NCI-H510A treated with DMSO at 0.1 percent for 48 hours (cell line): ENCODE measurements at regions not wholly inside any gene's neighbourhood (a gene's known extent, or its start where the extent isn't known, plus 50 kb on each side); places are given as distances from the start of the nearest gene placed in this dataset.

Source experiments
- DNase-seq: peaks from one replicate; lab custom pipeline; 2025; lab: John Stamatoyannopoulos, UW

DNA sequence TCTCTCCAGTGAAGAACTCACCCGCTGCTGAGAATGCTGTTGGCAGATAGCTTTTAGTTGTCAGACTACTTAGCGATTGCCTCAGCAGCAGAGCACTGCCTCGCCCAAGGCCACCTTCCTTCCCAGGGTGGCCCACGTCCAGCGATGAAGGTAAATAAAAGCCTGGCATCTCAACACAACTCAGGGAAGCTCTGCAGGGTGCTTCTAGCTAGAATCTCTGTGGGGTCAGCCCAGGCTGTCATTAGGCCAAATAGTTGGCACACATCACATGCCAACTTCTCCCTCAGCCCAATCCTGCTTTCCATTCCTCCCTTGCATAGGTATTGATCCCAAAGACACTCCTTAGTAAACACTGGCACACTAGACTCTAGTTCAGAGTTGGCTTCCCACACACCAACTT lies 368.1 kb upstream of the TMTC1 start:
- no peak for DNase-seq

DNA sequence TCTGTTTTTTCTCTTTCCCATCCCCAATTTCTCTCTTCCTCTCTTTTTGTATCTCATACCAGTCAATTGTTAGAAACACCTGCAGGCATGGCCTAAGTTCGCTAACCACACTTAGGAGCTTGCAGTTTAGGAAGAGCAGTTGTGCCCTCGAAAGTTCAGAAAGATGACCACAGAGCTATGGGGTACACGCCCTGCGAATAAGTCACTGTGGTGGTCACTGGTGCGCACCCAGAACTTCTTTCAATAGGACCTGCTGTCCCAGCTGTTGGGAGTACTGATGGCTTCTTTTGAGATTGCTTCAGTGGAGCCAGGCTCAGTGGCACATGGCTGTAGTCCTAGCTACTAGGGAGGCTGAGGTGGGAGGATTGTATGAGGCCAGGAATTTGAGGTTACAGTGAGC lies 362.8 kb upstream of the TMTC1 start:
- no peak for DNase-seq

DNA sequence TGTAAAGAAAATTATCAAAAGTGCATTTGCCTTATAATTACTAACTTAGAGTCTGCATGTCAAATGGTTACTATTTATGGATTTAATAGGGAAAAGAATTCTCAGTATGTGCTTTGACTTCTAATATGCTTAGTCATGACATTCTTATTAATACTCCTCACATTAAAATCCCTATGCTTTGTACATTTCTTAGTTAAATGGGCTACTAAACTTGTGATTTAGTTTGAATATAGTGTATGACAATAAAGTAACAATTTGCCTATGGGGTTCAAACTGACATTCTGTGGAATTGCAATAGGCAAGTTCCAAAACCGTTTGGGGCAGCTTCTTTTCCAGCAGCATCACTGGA lies 361.9 kb upstream of the TMTC1 start:
- DNase-seq, result no peak

DNA sequence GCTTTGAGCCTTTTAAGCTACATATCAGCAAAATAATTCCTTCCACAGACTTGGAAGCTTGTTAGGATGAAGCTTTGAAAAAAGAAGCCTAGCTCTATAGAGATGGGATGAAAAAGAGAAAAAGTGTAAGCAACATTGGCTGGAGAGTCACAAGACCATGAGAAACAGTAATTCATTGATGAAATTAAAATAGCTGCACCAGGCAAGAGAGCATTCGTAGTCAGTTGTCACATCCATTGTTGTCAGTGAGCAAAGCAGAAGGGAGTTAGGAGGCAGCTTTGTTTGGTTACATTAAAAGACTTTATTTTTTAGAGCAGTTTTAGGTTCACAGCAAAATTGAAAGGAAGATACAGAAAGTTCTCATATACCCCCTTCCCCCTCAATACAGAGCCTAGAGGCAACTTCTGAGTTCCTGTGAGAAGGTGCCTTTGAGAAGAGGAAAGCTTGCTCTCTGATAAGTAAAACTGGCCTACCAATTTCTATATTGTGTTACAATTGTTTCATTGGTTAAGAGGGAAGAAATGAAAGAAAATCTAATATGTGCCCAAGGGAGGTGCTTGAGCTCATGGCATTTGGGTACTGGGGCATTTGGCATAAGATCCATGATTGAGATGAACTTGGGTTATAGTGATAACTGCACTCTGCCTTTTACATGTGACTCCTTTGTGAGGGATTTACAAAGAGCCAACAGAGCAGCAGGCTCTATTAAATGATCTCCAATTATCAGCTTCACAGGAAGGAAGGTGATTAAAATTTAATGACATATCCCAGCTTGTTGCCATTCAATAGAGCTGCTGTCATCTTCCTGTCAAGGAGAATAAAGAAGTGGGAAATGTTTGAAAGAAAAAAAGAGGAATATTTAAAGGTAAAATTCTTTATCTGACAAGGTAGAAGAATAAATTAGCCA lies 361.3 kb upstream of the TMTC1 start:
- no peak for DNase-seq

DNA sequence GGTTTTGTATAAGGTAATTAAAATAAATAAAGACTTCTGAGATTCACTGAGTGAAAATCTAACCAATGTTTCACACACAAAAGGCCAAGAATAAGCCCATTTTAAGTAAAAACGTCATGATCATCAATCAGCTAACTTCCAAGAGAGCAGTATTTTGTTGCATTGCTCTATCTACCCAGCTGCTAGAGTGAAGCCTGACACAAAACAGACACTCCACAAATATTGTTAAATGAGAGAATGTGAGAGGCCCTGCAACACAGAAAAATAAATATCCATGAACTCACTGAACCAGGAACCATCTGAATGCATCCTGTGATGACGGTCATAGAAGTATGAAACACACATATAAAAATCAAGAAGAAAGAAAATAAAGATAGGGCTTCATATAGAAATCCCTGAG lies 358.6 kb upstream of the TMTC1 start:
- no peak for DNase-seq

DNA sequence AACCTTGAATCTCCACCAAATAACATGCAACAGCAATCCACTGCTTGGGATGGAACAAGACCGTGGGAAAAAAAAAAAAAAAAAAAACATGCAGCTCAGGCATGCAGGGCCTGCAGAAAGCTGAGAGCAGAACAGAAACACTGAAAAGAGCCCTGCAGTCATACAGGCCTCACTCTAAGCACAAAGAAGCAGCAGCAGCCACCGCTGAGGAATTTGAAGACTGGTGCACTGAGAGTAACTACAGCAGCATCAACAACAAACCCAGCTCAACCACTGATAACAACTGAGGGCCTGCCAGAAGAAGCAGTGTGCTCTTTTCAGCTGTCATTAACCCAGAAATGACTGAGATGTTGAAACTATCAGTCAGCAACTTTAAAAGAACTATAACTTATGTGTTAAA lies 354.7 kb upstream of the TMTC1 start:
- no peak for DNase-seq

DNA sequence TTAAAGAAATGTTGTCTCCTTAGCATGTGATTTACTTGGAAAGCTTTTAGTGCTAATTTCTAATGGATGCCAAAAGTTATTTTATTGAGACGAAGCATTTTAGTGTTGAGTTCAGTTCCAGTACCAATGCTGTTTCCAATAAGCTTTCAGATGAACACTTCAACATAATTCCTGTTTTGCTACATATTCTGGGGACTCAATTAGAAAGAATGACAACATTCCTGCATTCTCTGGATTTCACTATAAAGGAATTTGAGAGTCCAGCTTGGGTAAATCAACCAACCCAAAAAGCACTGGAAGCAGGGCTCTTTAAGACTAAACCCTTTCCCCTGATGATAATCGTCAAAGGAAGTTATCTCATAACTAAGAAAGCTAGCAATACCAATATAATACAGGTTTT lies 353.0 kb upstream of the TMTC1 start:
- DNase-seq, result no peak

DNA sequence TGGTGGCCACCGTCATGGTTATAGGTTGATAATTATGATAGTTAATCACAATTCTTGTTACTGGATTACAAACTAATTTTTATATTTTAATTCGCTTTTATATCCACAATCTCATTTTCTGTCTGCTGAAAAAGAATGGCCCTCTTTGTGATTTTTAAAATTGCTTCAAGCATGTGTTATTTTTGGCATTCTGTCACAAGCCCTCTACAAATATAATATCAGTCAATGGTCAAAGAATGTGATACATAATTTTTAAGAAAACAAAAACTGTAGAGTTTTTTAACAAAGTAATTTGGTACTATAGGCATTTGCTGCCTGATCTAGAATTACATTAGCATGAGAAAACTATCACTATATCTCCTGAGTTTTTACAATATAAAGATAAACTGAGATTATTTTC lies 352.0 kb upstream of the TMTC1 start:
- DNase-seq, result no peak

DNA sequence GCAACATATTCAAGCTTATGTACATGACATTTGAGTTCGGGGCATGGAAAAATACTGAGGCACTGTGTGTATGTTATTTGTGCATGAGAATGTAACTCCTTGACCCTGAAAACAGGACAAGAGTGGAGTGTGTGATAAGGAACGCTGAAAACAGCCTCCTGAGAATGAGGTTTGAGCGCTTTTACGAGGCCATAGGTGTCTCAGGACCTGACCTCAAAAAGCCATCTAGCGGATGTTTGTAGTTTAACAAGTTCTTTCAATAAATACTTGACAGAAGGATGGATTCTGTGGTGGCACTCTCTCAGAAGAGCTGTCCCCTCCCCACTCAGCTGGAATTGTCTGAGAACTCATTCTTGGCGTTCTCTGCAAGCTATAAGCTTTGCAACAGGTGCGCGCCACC lies 350.5 kb upstream of the TMTC1 start:
- DNase-seq, result no peak

DNA sequence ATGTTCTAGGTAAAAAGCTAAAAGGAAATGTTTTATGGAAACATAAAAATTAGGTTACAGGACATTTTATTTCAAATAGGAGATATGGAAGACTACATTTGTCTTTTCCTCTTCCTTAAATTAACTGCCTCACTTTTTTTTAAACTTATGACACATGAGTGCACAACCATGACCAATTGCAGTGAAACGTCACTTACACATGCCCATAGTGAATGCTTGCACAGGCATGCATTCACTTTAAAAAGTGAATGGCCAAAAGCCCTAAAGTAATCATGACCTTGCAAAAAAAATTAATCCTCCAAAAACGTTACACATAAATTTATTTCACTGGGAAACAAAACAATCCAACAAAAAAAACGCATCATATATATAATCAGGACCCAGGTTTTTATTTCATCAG lies 343.2 kb upstream of the TMTC1 start:
- no peak for DNase-seq

DNA sequence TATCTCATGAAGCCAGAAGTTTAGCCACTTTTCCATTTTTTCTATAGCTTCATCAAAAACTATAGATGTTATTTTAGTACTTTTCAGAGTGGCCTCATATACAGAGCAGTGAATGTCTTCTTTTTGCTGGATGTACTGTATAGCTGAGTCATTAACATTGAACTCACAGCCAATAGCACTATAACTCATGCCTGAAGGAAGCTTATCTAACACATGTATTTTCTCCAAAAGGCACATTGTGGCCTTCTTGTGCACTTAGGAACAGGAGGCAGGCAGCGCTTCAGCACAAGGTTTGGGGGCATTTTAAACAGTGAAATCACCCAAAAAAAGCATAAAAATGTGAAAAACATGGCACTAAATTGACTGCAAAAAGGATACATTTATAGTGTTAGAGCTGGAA lies 336.8 kb upstream of the TMTC1 start:
- no peak for DNase-seq

DNA sequence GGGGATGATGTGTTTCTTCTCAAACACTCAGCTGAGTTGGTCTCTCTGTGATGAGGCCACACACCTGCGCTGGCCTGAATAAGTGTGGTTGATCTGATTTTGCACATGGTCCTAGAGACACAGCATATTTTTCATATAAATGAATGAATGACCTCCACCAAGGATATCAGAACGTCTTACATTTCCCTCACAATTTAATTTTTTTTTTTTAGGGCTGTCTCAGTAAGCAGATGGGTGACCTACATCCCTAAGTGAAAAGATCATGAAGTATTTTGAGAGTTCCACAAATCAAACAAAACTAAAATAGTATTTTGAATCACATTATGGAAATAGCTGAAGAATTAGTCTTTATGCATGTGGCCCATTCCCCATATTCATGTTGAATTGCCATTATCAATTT lies 333.7 kb upstream of the TMTC1 start:
- no peak for DNase-seq

DNA sequence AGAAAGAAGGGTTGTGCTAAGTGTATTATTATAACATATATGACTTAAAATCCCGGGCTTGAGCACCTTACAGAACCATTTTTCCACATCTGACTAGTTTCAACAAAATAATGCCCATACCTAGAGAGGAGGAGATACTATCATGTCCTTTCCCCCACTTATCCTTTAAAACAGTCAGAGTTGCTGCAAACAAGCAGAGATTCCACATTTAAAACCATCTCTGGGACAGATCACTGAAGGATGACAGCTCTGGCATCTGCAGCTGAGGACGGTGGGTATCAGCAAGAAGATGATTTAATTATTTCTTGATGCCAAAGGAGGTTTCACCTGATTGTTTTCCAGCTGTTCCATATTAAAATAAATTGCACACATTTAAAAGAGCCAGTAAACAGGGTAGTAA lies 328.0 kb upstream of the TMTC1 start:
- no peak for DNase-seq

DNA sequence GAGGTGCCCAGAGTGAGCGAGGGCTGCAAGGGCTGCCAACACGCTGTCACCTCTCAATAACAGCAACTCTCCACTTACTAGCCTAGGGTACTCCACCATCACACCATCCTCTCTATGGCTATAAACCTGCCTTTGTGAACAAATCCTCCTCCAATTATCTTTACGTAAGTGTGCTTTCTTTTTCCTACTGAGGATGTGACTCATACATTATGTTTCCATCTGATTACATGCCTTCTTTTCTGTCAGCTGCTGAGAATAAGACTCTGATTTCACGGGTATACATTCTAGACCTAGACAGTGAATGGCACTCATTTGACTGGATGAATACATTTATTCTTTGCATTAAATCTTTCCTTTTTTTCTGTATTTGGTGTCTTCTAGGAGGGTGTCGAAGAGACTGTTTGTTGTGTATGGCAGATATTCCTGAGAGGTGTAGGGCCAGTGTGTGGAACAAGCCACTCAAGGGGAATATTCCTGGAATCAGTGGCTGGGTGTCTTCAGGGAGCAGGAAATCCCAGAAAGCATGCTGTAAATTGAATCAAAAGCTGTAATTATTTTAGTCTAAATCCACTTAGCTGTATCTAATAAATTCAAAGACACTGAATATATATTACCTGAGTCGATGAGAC lies 327.3 kb upstream of the TMTC1 start:
- no peak for DNase-seq

DNA sequence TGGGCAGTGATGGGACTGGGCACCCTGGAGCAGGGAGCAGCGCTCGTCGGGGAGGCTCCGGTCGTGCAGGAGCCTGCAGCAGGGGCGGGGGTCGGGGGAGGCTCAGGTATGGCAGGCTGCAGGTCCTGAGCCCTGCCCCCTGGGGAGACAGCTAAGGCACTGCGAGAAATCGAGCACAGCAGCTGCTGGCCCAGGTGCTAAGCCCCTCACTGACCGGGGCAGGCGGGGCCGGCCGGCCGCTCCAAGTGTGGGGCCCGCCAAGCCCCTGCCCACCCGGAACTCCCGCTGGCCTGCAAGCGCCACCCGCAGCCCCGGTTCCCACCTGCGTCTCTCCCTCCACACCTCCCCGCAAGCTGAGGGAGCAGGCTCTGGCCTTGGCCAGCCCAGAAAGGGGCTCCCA lies 326.8 kb upstream of the TMTC1 start:
- no peak for DNase-seq

DNA sequence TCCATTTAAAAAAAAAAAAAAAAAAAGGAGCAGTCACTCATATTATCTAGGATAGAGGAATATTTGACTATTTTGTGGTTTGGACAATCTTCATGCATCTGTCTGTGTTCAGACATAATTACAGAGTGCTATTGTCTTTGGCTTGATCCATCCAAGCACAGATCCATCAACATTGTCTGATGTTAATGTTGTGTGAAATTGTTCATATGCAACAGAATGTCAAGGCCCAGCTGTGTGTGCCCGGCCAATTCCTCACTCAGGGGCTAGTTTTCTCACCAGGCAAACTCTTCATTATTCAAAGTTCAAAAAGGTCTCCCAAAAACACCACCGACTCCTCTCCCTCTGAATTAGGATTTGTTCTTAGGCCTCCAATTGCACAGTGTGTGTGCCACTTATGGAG lies 324.9 kb upstream of the TMTC1 start:
- no peak for DNase-seq

DNA sequence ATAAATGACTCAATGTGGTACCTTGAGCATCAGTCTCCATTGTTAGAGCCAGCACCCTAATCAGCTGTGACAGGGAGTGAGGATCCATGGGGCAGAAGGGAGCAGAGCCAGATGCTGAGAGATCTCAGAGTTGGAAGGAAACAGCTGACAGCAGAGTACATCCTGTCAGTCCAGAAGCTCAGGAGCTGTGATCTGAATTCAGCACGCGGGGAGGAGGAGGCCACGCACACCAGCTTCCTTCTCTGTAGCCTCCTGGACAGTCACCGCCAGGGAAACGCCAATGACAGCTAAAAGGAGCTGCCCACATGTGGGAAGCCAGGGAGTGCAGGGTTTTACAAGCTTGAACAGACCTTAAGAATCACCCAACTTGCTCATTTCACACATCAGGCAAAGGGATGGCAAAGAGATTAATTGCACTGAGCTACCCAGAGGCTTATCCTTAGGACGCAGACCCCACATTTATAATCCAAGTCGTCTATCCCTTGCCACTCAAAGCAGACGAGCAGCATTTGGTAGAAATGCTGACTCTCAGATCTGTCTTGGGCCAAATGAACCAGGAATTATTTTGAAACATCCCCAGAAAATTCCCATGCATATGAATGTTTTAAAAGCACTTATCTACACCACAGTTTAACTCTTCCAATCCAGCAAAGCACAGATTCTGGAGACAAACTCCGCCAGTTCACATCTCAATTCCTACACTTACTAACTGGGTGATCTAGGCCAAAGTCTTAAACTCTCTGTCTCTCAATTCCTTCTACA lies 322.6 kb upstream of the TMTC1 start:
- DNase-seq, result no peak

DNA sequence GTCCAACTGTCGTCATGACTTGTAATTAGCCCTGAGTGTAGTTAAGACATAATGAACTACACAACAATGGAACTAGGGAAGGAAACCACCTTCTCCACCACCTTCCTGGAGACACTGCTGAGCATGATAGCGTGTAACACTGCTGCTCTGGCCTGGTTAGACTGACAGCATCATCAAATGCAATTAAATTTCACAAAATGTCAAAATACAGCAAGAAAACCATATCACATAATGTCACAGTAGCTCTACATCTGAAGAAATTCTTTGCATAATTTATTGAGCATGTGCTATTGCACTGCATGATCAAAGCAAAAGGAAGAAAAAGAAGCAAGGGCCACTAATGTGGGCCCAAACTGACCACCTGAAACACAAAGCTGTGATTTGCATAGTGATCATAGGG lies 321.8 kb upstream of the TMTC1 start:
- DNase-seq, result no peak

DNA sequence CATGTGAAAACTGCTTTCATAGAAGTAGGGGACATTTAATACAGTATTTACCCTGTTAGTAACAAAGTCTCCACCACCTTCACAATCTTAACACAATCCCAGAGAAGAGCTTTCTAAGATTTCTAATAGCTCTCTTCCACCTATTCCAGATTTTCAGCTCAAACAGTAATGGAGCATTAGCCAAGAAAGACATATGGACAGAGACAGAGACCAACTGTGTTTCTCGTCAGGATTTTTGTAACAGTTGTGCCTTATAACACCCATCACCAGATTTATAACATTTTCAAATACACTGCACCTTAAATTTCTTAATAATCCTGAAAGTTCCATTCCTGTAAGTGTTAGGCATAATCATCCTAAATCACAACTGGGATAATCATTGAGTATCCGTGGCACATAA lies 321.2 kb upstream of the TMTC1 start:
- DNase-seq, result no peak

DNA sequence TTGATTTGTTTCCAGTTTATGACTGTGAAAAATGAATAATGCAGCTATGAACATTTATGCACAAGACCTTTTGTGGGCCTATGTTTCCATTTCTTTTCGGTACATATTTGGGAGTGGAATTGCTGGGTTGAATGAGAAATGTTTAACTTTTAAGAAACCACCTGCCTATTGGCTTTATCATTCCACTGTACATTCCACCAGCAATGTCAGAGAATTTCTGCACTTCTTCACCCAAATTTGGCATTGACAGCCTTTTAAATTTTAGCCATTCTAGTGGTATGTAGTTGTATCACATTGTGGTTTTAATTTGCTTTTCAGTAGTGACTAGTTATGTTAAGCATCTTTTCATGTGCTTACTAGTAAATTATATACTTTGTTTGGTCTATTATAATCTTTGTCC lies 317.0 kb upstream of the TMTC1 start:
- DNase-seq, result no peak

DNA sequence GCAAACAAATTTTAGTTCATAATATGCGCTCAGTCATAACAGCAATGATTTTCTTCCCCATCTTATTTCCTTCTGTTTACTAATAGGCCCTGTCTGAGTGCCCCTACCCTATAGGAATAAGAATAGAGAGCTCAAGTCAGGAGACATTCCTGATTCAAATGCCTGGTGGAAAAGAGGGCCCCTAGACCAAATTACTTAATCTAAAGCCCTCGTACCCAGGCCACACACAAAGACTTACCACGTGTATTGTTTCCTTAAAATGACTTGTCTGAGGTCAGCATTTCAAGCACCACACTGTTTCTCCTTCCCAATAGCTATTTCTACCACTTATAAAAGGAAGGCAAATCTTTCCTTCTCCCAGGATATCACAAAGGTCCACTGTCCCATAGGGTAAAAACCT lies 314.9 kb upstream of the TMTC1 start:
- DNase-seq, result no peak

DNA sequence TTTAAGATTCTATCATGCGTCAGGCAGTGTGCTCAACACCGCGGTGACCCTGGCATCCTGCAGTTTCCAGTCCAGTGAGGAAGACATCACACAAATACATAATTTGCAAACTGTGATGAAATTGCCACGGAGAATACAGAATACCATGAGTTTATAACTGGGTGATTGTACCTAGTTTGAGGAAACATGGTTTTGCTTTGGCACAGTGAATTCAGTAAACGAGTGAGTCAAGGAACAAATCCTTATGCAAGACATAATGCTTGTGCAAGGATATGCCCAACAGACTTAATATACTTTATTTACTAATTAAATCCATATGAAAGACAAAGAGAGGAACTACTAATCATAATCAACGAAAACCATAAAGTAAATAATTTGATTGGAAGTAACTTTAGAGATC lies 311.8 kb upstream of the TMTC1 start:
- no peak for DNase-seq

DNA sequence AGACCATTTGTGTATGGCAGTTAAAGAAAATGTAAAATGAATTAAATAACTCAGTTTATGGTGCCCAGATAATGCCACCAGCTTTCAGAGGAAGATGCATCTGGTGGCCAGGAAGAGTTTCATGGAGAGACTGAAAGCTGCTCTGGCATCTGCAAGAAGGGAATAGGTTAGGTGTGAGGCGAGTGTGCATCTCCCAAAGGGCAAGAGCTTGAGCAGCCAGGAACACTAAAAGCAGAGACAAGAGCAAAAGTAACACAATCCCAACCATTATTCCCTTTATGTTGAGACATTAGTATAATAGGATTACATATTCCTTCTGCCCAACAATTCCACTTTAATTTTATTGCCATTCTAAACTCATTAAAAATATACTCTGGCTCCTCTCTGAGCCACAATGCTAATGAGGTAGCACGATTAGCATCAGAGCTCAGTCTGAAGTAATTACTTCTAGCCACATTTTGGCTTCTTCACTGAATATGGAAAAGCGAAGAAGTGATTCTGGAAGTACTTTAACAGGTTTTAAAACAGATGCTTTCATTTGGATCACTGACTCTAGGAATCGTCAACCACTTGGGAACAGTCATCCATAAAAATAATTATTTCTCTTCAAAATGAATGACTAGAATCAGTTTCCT lies 309.4 kb upstream of the TMTC1 start:
- no peak for DNase-seq
